ENCODE measurements at regions not wholly inside any gene's neighbourhood (a gene's known extent, or its start where the extent isn't known, plus 50 kb on each side); places are given as distances from the start of the nearest gene placed in this dataset.

DNA sequence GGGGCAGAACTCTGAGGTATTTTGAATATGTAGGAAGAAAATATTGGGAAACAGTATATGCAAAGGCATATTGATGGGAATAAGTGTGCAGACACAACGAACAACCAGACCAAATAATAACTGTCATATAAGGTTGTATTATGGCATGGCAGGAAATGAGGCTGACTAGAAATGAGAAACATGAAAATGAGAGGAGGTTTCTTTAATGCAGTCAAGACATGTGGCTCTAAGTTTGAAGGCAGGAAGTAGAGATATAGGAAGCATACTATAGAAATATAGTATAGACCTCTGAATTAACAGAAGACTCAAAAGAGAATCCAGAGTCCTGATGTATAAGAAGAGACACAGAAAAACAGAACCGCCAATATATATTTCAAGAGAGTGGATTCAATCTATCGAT lies 459.7 kb upstream of the PTCHD4 start:
- TF ChIP-seq, protein P1, sequence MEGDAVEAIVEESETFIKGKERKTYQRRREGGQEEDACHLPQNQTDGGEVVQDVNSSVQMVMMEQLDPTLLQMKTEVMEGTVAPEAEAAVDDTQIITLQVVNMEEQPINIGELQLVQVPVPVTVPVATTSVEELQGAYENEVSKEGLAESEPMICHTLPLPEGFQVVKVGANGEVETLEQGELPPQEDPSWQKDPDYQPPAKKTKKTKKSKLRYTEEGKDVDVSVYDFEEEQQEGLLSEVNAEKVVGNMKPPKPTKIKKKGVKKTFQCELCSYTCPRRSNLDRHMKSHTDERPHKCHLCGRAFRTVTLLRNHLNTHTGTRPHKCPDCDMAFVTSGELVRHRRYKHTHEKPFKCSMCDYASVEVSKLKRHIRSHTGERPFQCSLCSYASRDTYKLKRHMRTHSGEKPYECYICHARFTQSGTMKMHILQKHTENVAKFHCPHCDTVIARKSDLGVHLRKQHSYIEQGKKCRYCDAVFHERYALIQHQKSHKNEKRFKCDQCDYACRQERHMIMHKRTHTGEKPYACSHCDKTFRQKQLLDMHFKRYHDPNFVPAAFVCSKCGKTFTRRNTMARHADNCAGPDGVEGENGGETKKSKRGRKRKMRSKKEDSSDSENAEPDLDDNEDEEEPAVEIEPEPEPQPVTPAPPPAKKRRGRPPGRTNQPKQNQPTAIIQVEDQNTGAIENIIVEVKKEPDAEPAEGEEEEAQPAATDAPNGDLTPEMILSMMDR (IDR thresholded peaks at IDR 0.05), result no peak
- TF ChIP-seq ZFX (IDR thresholded peaks at IDR 0.05; ENCODE audit: borderline replicate concordance), result no peak
